OCI-LY1 (cell line): ENCODE measurements at regions not wholly inside any gene's neighbourhood (a gene's known extent, or its start where the extent isn't known, plus 50 kb on each side); places are given as distances from the start of the nearest gene placed in this dataset.

Experiments used
- CTCF ChIP-seq: fragments of 200-600 bp; sonication (generic), shearing (Covaris generic); IDR thresholded peaks from 2 replicates; pipeline ENCODE4 v1.5.1; 2017; ENCODE audit warnings: mild to moderate bottlenecking, antibody characterized with exemption, low read length, moderate library complexity, mixed read lengths
- EZH2 ChIP-seq: fragments of 200-600 bp; sonication (generic), shearing (Covaris generic); IDR thresholded peaks from 2 replicates; pipeline ENCODE4 v1.8.0; 2017; ENCODE audit warnings: borderline replicate concordance, mixed run types, mild to moderate bottlenecking, antibody characterized with exemption, low read length, moderate library complexity, mixed read lengths

- TF ChIP-seq CTCF (peak; percentile 68), EZH2 (no peak)
Observed at GRCh38 chr10:33115738-33116719, 158.0 kb upstream of the ITGB1 start.
